Heart right ventricle (tissue), 16 donors: ENCODE measurements at regions not wholly inside any gene's neighbourhood (a gene's known extent, or its start where the extent isn't known, plus 50 kb on each side); places are given as distances from the start of the nearest gene placed in this dataset.

Source experiments
- ATAC-seq, 8 donors: fragments of 200-7000 bp; cut with Tn5 transposase; one replicate each; pipeline ENCODE4 v1.9.1; 2020; ENCODE audit warnings: mild to moderate bottlenecking in 8 of 8, moderate library complexity in 8 of 8, moderate number of reproducible peaks in 1 of 8
- DNase-seq, 2 donors: peaks; one replicate each; pipeline ENCODE4 v3.0.0-alpha.2; 2020
- H3K27ac ChIP-seq, 10 donors: fragments of 200-600 bp; sonication (generic) in 2 of 10; one replicate each; pipeline versions ENCODE4 v1.5.0 to v1.8.0; 2020 to 2022; ENCODE audit warnings: mild to moderate bottlenecking in 3 of 10
- H3K27me3 ChIP-seq, 7 donors: fragments of 200-600 bp; one replicate each; pipeline ENCODE4 v1.8.0; 2021 to 2022; ENCODE audit warnings: mild to moderate bottlenecking in 2 of 7
- H3K36me3 ChIP-seq, 9 donors: fragments of 200-600 bp; sonication (generic) in 1 of 9; one replicate each; pipeline versions ENCODE4 v1.5.0 to v1.8.0; 2020 to 2022; ENCODE audit warnings: mild to moderate bottlenecking in 2 of 9
- H3K4me1 ChIP-seq, 9 donors: fragments of 200-600 bp; sonication (generic) in 1 of 9; one replicate each; pipeline versions ENCODE4 v1.5.0 to v1.8.0; 2020 to 2022; ENCODE audit warnings: mild to moderate bottlenecking in 4 of 9
- H3K4me3 ChIP-seq, 10 donors: fragments of 200-600 bp; sonication (generic) in 2 of 10; one replicate each; pipeline versions ENCODE4 v1.5.0 to v1.8.0; 2020 to 2022; ENCODE audit warnings: mild to moderate bottlenecking in 7 of 10, moderate library complexity in 2 of 10
- H3K9me3 ChIP-seq, 11 donors: fragments of 200-600 bp in 10 of 11; sonication (generic) in 2 of 11; one replicate each; pipeline versions ENCODE4 v1.5.0 to v1.8.0; 2013 to 2022; ENCODE audit warnings: mild to moderate bottlenecking in 2 of 11, control low read depth in 1 of 11, moderate library complexity in 1 of 11
- WGBS, 2 donors: extraction: QIAGEN DNeasy Blood & Tissue Kit; methylation state at CpG; one replicate each; pipeline ENCODE4 v1.1.7; 2013; ENCODE audit warnings: inconsistent platforms in 1 of 2; 5-methylcytosine and 5-hydroxymethylcytosine counted together
- intact Hi-C, 10 donors: fragments of 100-400 bp; cut with DNase I; formaldehyde crosslinking; loops; one replicate each; pipeline versions ENCODE4 v1.11.1 to v1.14.2; 2022
- TF ChIP-seq, protein P1 (sequence below), 9 donors: fragments of 200-600 bp; sonication (generic) in 2 of 9; IDR thresholded peaks; one replicate each; pipeline versions ENCODE4 v1.5.0 to v1.8.0; 2021 to 2022; ENCODE audit warnings: antibody characterized with exemption in 9 of 9, mild to moderate bottlenecking in 5 of 9, moderate library complexity in 1 of 9
- donor health status: Arrhythmogenic right ventricular cardiomyopathy.
- donor health status: ischemic (EF 13 %, LVEDD 7.1; RV severe dilation, severe dysfunction).
- donor health status: healthy with polysubstance abuse.
- donor health status: DM: no; HTN: yes; CAD: no.
- donor health status: DM: no; HTN: no; CAD: no.
- donor health status: ischemic (EF 25% LVEDD 6.9; RV normal size, moderate dysfunction).
- donor health status: ischemic (EF 25% LVEDD 5.7; RV mildly dilated, moderate dysfunction).
- donor health status: healthy.
- donor health status: DM: yes; HTN: yes; CAD: no.
- donor health status: Ischemic cardiomyopathy.
- donor health status: ischemic (EF 35%, LVEDD 5.7; RV mildly dilated, moderate dysfunction).
- donor health status: nonischemic (EF 11% LVEDD 7.7; RV severe dilation, severe dysfunction).
- donor health status: DM: yes; HTN: yes; CAD: no.
- donor health status: PGD.
- donor health status: ischemic (EF 29% LVEDD 5.4; RV normal size, mild dysfunction).
- donor health status: nonischemic (EF 23%, LVEDD 6.1; RV moderate dilation, normal function).

DNA sequence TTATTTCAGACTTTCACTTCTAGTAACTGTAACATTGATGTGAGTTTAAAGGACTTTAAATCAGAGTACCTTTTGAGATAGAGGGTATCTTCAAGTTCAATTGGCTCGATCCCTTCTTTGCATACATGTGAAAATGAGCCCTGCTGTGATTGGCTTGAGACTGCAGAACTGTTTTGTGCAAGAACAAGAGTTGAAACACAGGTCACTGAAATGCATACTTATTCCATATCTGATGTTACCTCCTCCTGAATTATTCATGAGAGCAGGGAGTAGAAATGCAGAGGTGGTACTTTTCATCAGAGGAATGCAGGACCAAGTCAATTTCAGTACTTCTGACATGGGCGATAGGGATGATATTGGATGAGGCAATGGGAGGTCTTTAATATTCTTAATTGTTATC lies 459.5 kb downstream of the TLR4 start:
- Histone ChIP-seq H3K36me3 (no peaks in the 10 kb centered on the region), H3K27ac (no peak overlapping the region), H3K27me3 (peaks cover 0 to 31% (median 5%) of the 10 kb centered on the region in 7 donors), H3K4me3 (no peak overlapping the region), H3K9me3 (no peaks in the 10 kb centered on the region), H3K4me1 (no peaks in the 10 kb centered on the region)
- ATAC-seq = no peak
- 83 to 86% methylated on average over 2 of the region's 2 CpGs for WGBS, 2 donors
- DNase-seq = no peak
- intact Hi-C loops = loop anchor here in 1 of 10 donors (10.0 kb wide), 1 partner anchor 1201 kb away; the partner anchor contains the start of gene BRINP1
- TF ChIP-seq, protein P1, sequence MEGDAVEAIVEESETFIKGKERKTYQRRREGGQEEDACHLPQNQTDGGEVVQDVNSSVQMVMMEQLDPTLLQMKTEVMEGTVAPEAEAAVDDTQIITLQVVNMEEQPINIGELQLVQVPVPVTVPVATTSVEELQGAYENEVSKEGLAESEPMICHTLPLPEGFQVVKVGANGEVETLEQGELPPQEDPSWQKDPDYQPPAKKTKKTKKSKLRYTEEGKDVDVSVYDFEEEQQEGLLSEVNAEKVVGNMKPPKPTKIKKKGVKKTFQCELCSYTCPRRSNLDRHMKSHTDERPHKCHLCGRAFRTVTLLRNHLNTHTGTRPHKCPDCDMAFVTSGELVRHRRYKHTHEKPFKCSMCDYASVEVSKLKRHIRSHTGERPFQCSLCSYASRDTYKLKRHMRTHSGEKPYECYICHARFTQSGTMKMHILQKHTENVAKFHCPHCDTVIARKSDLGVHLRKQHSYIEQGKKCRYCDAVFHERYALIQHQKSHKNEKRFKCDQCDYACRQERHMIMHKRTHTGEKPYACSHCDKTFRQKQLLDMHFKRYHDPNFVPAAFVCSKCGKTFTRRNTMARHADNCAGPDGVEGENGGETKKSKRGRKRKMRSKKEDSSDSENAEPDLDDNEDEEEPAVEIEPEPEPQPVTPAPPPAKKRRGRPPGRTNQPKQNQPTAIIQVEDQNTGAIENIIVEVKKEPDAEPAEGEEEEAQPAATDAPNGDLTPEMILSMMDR (IDR thresholded peaks at IDR 0.05) = no peak

DNA sequence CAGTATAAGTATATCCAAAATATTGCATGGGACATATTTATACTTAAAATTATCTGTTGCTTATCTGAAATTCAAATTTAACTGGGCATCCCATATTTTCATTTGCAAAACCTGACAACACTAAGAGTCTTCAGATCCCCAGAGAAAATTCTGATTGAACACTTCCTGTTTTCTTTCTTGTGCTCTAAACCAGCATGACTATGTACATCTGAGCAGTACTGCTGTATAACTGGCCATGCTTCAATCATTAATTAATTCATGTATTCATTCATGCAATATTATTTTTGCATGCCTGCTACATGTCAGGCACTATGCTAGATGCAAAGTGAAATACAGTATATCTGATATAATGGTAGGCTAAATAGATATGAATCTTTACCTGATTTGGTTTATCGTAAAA lies 461.2 kb downstream of the TLR4 start:
- Histone ChIP-seq H3K27ac (no peak overlapping the region), H3K4me3 (no peak overlapping the region), H3K36me3 (no peaks in the 10 kb centered on the region), H3K27me3 (peaks cover 0 to 37% (median 6%) of the 10 kb centered on the region in 7 donors), H3K4me1 (no peaks in the 10 kb centered on the region), H3K9me3 (no peaks in the 10 kb centered on the region)
- intact Hi-C loops = loop anchor here in 1 of 10 donors (10.0 kb wide), 1 partner anchor 1199 kb away; the partner anchor contains the start of gene BRINP1
- TF ChIP-seq, protein P1 (IDR thresholded peaks at IDR 0.05) = no peak
- no peak for ATAC-seq
- WGBS, 2 donors = 78 to 80% methylated on average over 1 of the region's 1 CpG
- no peak for DNase-seq

DNA sequence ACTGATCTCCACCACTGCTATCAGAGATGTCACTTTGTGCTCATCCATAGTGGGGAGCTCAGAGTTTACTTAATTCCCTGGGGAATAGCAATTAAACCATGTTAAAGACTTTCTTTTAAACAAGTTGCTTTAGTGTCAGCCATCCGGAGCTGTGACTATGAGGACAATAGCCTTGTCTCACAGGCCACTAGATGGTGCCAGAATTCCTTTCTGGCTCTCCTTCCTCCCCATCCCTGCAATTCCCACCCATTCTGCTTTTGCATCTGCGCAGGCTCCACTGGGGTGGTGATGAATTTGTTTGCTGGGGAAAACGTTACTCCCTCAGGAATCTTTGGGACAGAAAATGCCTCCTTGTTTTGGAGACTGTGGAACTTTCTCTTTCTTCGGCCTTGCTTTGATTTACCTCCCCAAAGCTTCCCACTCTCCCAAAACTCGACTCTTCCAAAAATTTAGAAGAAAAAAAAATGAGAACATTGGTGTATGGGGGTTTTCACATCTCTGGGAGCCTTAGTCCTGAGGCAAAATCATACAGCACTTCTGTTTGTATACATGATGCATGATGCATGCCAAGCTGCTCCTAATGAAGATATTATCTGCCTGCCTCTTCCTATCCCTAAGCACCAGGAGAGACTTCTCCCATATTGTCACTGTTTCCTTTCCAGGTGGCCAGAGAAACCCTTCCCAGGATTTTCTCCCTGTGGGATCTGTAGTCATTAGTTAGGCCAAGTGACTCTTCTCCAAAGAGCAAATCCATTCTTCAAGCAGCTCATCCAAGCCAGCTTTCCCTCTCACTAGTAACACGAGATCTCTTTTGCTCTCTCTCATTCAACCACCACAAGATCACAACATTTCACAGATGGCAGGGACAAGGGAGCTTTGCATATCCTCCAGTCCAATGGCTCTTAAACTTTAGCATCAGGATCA lies 466.1 kb downstream of the TLR4 start:
- Histone ChIP-seq H3K27ac (no peak overlapping the region), H3K27me3 (peaks cover 0 to 28% (median 6%) of the 10 kb centered on the region in 7 donors), H3K9me3 (no peaks in the 10 kb centered on the region), H3K36me3 (no peaks in the 10 kb centered on the region), H3K4me1 (no peaks in the 10 kb centered on the region), H3K4me3 (no peak overlapping the region)
- TF ChIP-seq, protein P1 (IDR thresholded peaks at IDR 0.05) = peak; percentile 11 to 75 (median 60)
- DNase-seq (peak in 1 of 2 donors; percentile 32), ATAC-seq (peak in 5 of 8 donors; percentile 49 to 87 (median 63))
- WGBS, 2 donors = 30 to 33% methylated on average over 6 of the region's 6 CpGs
- intact Hi-C loops = no loop called here

DNA sequence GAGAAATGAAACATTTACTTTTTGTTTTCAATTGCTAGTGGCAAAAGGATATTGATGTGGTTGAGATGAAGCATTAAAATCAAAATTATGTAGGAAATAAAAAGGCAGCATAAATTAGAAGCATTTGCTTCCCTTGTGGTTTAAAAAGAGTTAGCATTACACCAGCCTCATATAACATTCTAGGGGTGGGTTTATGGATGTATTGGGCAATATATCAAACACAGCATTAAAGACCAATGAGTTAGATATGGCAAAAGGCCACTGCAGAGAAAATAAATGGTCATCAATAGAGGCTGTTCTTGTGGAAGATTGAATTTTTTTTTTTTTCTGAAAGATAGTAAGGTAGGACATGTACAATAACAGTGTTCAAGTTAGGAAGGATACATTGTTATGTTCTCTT lies 473.0 kb downstream of the TLR4 start:
- H3K4me3 ChIP-seq = no peak overlapping the region
- ATAC-seq (no peak), DNase-seq (no peak)
- H3K27me3 ChIP-seq = no peaks in the 10 kb centered on the region
- no peaks in the 10 kb centered on the region for H3K36me3 ChIP-seq
- no peak overlapping the region for H3K27ac ChIP-seq
- H3K4me1 ChIP-seq = no peaks in the 10 kb centered on the region
- TF ChIP-seq, protein P1 (IDR thresholded peaks at IDR 0.05) = no peak
- intact Hi-C loops = no loop called here
- H3K9me3 ChIP-seq = peaks cover 0 to 4% (median 0%) of the 10 kb centered on the region in 11 donors
